NCI-H345 (cell line): ENCODE measurements at regions not wholly inside any gene's neighbourhood (a gene's known extent, or its start where the extent isn't known, plus 50 kb on each side); places are given as distances from the start of the nearest gene placed in this dataset.
A peak's percentile ranks its signal among the peaks of the same experiment; 100 is the strongest.

Experiments
- DNase-seq: peaks from one replicate; lab custom pipeline; 2025; lab: John Stamatoyannopoulos, UW

GRCh38 chr16:51723036-51723724 lies 572.1 kb upstream of the SALL1 start:
- DNase-seq: no peak

GRCh38 chr16:51722467-51722866 lies 571.4 kb upstream of the SALL1 start:
- no peak for DNase-seq

DNA sequence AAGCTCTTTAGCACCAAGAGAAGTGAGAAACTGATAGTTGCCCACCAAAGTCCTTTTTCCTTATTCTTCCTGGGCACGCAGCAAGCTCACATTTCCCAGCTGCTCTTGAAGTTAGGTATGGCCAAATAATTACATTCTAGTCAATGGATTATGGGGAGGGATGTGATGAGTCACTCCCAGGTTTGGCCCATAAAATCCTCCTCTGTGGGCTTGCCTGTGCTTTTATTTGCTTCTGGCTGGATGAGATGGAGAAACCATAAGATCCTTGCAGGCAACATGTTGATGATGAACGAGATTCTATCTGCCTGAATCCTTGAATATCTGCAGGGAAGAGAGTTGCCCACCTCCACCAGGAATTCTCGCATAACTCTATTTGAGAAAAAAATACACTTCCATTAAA lies 568.3 kb upstream of the SALL1 start:
- no peak for DNase-seq

DNA sequence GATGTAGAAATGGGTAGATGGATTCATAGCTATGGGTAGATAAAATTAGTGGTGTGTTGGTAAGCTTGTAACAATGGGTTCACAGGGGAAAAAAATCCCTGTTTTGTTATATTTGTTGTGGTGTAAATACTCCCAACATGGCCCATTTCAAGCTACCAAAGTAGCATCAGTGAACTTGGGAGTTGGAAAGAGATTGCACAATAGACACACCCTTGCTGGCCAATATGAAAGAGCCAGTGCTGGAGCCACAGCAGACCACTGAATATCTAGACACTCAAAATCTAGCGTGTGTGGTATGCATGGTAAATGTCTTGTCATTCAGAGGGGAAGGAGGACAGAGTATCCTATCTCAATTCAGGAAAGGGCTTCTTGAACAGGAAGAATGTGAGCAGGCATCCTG lies 565.1 kb upstream of the SALL1 start:
- no peak for DNase-seq

- DNase-seq: no peak
These were observed 562.4 kb upstream of the SALL1 start for GRCh38 chr16:51713502-51713901.

DNA sequence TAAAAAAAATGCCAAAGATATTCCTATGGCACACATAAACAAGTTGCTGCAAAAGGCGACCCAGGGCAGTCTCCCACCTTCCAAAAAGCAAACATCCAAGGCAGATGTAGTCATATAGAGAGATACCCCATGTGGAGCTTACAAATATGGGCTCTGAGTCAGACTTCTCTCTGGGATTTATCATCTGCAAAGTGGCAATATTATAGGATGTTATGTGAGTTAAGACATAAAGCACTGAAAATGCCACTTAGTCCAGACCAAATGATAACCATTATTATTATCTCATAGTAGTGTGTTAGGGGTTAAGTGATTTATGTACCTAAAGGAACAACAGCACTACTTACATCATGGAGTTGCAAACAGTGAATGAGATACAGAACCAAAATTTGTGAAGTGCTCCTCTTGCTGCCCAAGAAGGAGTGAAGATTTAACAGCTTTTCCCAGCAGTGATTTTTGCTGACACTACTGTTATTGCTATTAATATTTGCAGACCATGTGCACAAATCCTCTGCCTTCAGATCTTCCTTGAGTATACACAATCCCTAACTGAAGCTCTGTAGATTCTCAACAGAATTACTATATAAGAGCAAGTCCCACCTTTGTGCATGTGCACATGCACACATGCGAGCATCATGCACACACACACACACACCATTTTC lies 560.0 kb upstream of the SALL1 start:
- DNase-seq: peak; percentile 4

GRCh38 chr16:51710186-51710585 lies 559.1 kb upstream of the SALL1 start:
- DNase-seq: no peak

DNA sequence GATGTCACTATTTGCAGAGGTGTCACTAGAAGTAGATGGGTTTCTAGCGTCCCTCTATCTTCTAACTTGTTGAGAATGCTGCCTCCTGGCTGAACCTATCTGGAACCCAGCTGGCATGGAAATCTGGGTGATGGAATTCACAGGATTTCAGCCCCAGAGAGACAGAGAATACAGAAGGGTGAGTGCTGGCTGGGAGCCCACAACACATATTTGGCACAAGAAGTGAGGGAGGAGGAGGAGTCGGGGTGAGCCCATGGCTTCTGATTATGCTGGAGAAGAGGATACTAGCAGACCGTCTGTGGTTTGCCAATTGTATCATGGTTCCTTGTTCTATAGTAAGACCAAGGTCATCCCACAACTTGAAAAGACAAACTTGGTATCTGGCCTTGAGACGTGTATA lies 557.8 kb upstream of the SALL1 start:
- no peak for DNase-seq

- DNase-seq: no peak
These were observed 556.6 kb upstream of the SALL1 start for GRCh38 chr16:51707666-51708065.

- no peak for DNase-seq
These were observed 554.1 kb upstream of the SALL1 start for GRCh38 chr16:51705142-51705541.

- DNase-seq: no peak
These were observed 550.0 kb upstream of the SALL1 start for GRCh38 chr16:51701025-51701424.

DNA sequence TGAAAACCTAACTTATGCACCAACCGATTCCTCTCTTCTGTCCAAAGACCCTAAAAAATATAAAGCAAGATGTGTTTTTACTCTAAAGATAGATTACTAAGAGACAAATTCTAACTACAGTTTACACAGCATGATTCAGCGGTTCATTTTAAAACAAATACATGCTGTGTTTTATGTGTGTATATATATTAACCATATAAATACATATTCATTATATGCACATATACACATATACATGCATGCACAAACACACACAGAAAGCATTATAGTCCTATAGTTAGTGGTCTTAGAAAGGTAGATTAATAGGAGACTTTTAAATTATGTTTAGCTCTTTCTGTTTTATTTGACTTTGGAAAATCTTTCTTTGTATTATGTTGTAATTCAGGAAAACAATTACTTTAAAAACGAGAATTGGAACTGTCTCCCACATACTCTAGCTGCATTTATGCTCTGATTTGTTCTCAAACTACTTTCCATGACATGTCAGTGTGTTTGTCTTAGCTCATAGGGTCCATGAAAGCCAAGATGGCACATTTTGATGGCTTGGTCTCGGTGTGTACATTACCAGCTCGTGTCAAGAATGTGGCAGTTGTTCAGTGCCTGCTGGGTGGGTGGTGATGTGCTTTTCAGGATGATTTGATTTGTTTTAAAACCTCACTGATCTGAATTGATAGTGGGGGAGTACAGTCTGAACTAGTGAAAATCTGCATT lies 548.8 kb upstream of the SALL1 start:
- no peak for DNase-seq

DNA sequence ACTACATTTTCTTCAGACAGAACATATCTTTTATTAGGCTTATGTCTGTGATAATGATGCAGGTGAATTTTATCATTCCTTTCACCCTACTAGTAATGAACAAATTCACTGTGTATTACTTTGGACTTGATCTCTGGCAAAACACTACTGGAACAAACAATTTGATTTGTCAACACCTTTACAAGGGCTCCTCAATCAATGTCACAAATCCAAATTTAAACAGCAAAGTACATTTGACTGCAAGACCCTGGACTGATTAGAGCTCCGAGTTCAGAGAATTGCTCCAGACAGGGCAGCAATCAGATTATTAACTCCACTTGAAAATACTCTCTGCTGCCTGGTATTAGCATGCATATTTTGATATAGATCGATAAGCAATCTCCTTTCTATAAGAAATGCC lies 547.6 kb upstream of the SALL1 start:
- DNase-seq: no peak

GRCh38 chr16:51697454-51697853 lies 546.4 kb upstream of the SALL1 start:
- DNase-seq: no peak

- no peak for DNase-seq
These were observed 545.3 kb upstream of the SALL1 start for GRCh38 chr16:51696376-51696775.

DNA sequence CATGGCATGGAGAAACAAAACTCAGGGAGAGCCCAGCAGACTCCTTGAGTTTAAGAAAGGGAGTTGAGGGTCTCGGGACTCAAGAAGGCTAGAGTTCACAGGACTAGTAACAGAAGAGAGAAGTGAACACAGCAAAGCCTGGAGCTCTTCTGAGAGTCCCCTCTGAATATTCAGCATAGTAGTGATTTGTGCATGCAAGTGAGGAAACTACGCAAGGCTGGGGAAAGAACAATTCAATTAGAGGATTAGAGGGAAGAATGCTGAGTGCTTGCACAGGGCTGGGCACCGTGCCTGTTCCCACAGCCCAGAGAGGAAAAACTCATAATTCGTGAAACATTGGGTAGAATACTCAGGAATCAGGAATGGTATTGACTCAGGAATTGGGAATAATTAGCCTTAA lies 540.0 kb upstream of the SALL1 start:
- no peak for DNase-seq

- DNase-seq: no peak
These were observed 534.4 kb upstream of the SALL1 start for GRCh38 chr16:51685498-51685897.

DNA sequence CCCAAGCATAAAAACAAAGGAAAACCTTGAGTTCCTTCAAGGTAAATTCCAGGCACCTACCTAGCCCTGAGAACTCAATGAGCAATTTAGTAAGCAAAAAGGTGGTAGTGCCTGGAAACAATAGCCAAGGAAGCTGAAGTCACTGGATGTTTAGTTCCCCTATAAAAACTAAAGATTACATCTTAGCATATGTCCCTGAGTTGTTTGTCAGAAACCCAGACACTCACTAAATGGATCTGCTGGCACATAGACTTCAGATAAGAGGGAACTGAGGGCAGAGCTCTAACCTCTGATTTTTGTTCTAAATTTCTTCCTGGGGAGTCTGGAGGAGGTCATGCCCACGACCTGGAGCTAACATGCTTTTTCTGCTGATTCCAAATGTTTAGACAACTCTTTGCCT lies 532.8 kb upstream of the SALL1 start:
- DNase-seq: no peak

DNA sequence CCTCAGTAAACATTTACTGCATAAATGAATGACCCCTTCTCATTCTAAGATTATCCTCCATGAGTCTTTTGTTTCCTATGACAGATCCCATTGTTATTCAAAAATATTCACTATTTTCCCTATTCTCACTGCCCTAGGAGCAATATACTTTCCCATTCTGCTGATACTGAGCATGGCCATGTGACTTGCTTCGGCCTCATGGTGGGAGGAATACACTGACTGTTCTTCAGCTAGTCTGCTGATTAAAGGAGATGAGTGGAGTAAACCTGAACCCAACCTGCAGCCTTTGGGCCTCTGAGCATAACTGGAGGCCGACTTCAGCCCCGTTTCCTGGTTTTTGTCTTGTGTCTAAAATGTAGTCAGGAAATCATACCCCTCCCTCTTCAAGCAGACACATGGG lies 531.8 kb upstream of the SALL1 start:
- DNase-seq: no peak

GRCh38 chr16:51674615-51675014 lies 523.5 kb upstream of the SALL1 start:
- DNase-seq: no peak

DNA sequence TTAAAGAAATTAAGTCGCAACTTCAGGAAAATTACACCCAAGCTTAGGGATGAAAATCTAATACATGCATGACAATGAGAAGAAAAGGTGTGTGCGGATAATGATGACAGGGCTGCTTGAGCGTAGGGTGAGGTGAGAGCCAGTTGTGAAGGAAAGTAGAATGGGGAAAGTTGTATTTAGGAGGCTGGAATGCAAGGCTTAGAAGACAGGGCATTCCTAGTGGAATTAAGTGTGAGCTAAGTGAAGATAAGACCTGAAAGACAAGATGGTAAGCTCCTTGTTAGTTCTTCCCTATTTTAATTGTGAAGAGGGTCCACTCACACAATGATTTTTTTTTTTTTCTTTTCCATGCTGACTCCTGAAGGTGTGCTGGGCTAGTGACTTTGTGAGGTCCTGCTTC lies 519.5 kb upstream of the SALL1 start:
- no peak for DNase-seq

- DNase-seq: no peak
These were observed 515.8 kb upstream of the SALL1 start for GRCh38 chr16:51666821-51667220.

- DNase-seq: no peak
These were observed 515.0 kb upstream of the SALL1 start for GRCh38 chr16:51666074-51666473.
